ENCODE measurements at regions not wholly inside any gene's neighbourhood (a gene's known extent, or its start where the extent isn't known, plus 50 kb on each side); places are given as distances from the start of the nearest gene placed in this dataset.

- H3K27me3 ChIP-seq = no peaks in the 10 kb centered on the region
- DNase-seq = no peak
- no peaks in the 10 kb centered on the region for H3K9me3 ChIP-seq
- no peak overlapping the region for H3K4me3 ChIP-seq
- intact Hi-C loops (cut with DNase I) = no loop called here
- no peaks in the 10 kb centered on the region for H3K4me1 ChIP-seq
- no peaks in the 10 kb centered on the region for H3K36me3 ChIP-seq
- TF ChIP-seq CTCF (IDR thresholded peaks at IDR 0.05) (no peak), POLR2A (IDR thresholded peaks at IDR 0.05) (no peak)
- WGBS (ENCODE audit: insufficient coverage, low coverage, low lambda C conversion rate, missing lambda C conversion rate) = 36% methylated on average over 2 of the region's 2 CpGs
- no peak overlapping the region for H3K27ac ChIP-seq
- no peak for ATAC-seq
These were observed 1937.9 kb upstream of the WWC1 start for GRCh38 chr5:166353580-166353979.

GRCh38 chr5:166354332-166354731, 1937.1 kb upstream of the WWC1 start:
- 63% methylated on average over 1 of the region's 1 CpG for WGBS (ENCODE audit: insufficient coverage, low coverage, low lambda C conversion rate, missing lambda C conversion rate)
- intact Hi-C loops (cut with DNase I) = no loop called here
- no peak overlapping the region for H3K27ac ChIP-seq
- no peak for ATAC-seq
- no peaks in the 10 kb centered on the region for H3K4me1 ChIP-seq
- H3K36me3 ChIP-seq = no peaks in the 10 kb centered on the region
- TF ChIP-seq POLR2A (IDR thresholded peaks at IDR 0.05) = no peak
- no peak for TF ChIP-seq CTCF (IDR thresholded peaks at IDR 0.05)
- H3K27me3 ChIP-seq = no peaks in the 10 kb centered on the region
- DNase-seq = no peak
- no peak overlapping the region for H3K4me3 ChIP-seq
- H3K9me3 ChIP-seq = no peaks in the 10 kb centered on the region

- Histone ChIP-seq H3K27me3 (no peaks in the 10 kb centered on the region), H3K27ac (no peak overlapping the region), H3K4me1 (peaks cover 0 to 1% (median 0%) of the 10 kb centered on the region in 4 donors), H3K4me3 (no peak overlapping the region), H3K36me3 (no peaks in the 10 kb centered on the region), H3K9me3 (no peaks in the 10 kb centered on the region)
- TF ChIP-seq POLR2A (IDR thresholded peaks at IDR 0.05) (no peak), CTCF (IDR thresholded peaks at IDR 0.05) (no peak)
- intact Hi-C loops (cut with DNase I) = no loop called here
- DNase-seq = no peak
- 63% methylated on average over 5 of the region's 5 CpGs for WGBS (ENCODE audit: insufficient coverage, low coverage, low lambda C conversion rate, missing lambda C conversion rate)
- ATAC-seq = no peak
These were observed 1935.3 kb upstream of the WWC1 start for GRCh38 chr5:166356096-166356495.

GRCh38 chr5:166358127-166358830, 1933.2 kb upstream of the WWC1 start:
- DNase-seq = no peak
- no peak for TF ChIP-seq POLR2A (IDR thresholded peaks at IDR 0.05)
- no peak for TF ChIP-seq CTCF (IDR thresholded peaks at IDR 0.05)
- no peak for ATAC-seq
- Histone ChIP-seq H3K27me3 (no peaks in the 10 kb centered on the region), H3K27ac (no peak overlapping the region), H3K36me3 (no peaks in the 10 kb centered on the region), H3K4me3 (no peak overlapping the region), H3K4me1 (peaks cover 0 to 1% (median 0%) of the 10 kb centered on the region in 4 donors), H3K9me3 (no peaks in the 10 kb centered on the region)
- 38% methylated on average over 4 of the region's 4 CpGs for WGBS (ENCODE audit: insufficient coverage, low coverage, low lambda C conversion rate, missing lambda C conversion rate)
- intact Hi-C loops (cut with DNase I) = no loop called here
